Neural cell (in vitro differentiated cells): ENCODE measurements at regions not wholly inside any gene's neighbourhood (a gene's known extent, or its start where the extent isn't known, plus 50 kb on each side); places are given as distances from the start of the nearest gene placed in this dataset.

ENCODE experiments used
- CTCF ChIP-seq: fragments of 450-650 bp; IDR thresholded peaks from 2 replicates; pipeline ENCODE4 v1.5.1; 2014; ENCODE audit warnings: antibody characterized with exemption, mild to moderate bottlenecking, moderate library complexity; ENCODE audit not compliant: poor library complexity, severe bottlenecking
- EP300 ChIP-seq: fragments of 450-650 bp; conservative IDR thresholded peaks from 2 replicates; pipeline ENCODE4 v1.6.1; 2014; ENCODE audit warnings: antibody characterized with exemption, mild to moderate bottlenecking, moderate library complexity; ENCODE audit not compliant: poor library complexity, severe bottlenecking
- EZH2 ChIP-seq: fragments of 200-600, 300-800 bp; shearing (Covaris generic), sonication (generic); IDR thresholded peaks from 2 replicates; pipeline ENCODE4 v1.6.1; 2014; ENCODE audit warnings: antibody characterized with exemption, low read length, borderline replicate concordance, mild to moderate bottlenecking; ENCODE audit not compliant: insufficient read depth, poor library complexity, severe bottlenecking
- POLR2AphosphoS5 ChIP-seq: IDR thresholded peaks from 2 replicates; pipeline ENCODE4 v1.6.1; 2012
- RAD21 ChIP-seq: fragments of 450-650 bp; conservative IDR thresholded peaks from 2 replicates; pipeline ENCODE4 v1.6.1; 2014; ENCODE audit warnings: antibody characterized with exemption, mild to moderate bottlenecking, moderate library complexity
- REST ChIP-seq: IDR thresholded peaks from 2 replicates; pipeline ENCODE4 v1.6.1; 2012; ENCODE audit warnings: borderline replicate concordance
- SMC3 ChIP-seq: fragments of 450-650 bp; conservative IDR thresholded peaks from 2 replicates; pipeline ENCODE4 v1.6.1; 2014; ENCODE audit warnings: antibody characterized with exemption, mild to moderate bottlenecking, moderate library complexity; ENCODE audit not compliant: poor library complexity

- TF ChIP-seq EP300: no peak
- no peak for TF ChIP-seq CTCF
- no peak for TF ChIP-seq RAD21
- no peak for TF ChIP-seq POLR2AphosphoS5
- TF ChIP-seq REST: no peak
- TF ChIP-seq SMC3: no peak
- TF ChIP-seq EZH2: no peak
Measured at GRCh38 chr5:16245249-16245648, 65.7 kb upstream of the MARCHF11 start.
